Heart left ventricle (tissue), 13 donors: ENCODE measurements at regions not wholly inside any gene's neighbourhood (a gene's known extent, or its start where the extent isn't known, plus 50 kb on each side); places are given as distances from the start of the nearest gene placed in this dataset.

ENCODE experiments used
- POLR2A ChIP-seq, 2 donors: fragments of 450-650 bp; IDR thresholded peaks; one replicate each; pipeline ENCODE4 v1.6.1; 2017; ENCODE audit warnings: antibody characterized with exemption in 2 of 2, mild to moderate bottlenecking in 2 of 2, moderate library complexity in 2 of 2
- TF ChIP-seq, protein P1 (sequence below), 12 donors: fragments of 200-600 bp; sonication (generic) in 4 of 12; IDR thresholded peaks; one replicate each; pipeline versions ENCODE4 v1.5.0 to v1.8.0; 2018 to 2022; ENCODE audit warnings: antibody characterized with exemption in 12 of 12, mild to moderate bottlenecking in 5 of 12
- donor health status: ischemic (EF 13 %, LVEDD 7.1; RV severe dilation, severe dysfunction).
- donor health status: DM: no; HTN: yes; CAD: no.
- donor health status: DM: no; HTN: no; CAD: no.
- donor health status: ischemic (EF 25% LVEDD 6.9; RV normal size, moderate dysfunction).
- donor health status: ischemic (EF 25% LVEDD 5.7; RV mildly dilated, moderate dysfunction).
- donor health status: ischemic (EF 35%, LVEDD 5.7; RV mildly dilated, moderate dysfunction).
- donor health status: nonischemic (EF 11% LVEDD 7.7; RV severe dilation, severe dysfunction).
- donor health status: DM: yes; HTN: yes; CAD: no.
- donor health status: PGD.
- donor health status: ischemic (EF 29% LVEDD 5.4; RV normal size, mild dysfunction).
- donor health status: nonischemic (EF 23%, LVEDD 6.1; RV moderate dilation, normal function).

DNA sequence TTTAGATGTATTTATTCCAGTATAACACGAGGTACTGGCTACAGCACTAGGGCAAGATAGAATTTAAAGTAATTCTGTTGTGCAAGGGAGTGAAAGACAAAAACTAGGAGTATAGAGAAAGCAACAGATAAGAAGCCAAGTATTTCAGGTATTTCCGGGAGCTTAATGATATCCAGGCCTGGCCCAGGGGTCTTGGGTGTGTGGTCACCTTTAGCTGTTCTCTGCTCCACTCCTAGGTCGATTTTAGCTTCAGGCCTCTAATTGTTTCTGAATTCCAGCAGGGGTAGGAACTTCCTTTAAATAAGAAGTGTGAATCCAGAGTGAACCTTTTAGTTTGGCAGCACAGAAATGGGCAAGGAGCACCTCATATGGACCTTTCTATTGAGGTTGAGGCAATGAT lies 342.3 kb upstream of the MYT1L start:
- TF ChIP-seq, protein P1, sequence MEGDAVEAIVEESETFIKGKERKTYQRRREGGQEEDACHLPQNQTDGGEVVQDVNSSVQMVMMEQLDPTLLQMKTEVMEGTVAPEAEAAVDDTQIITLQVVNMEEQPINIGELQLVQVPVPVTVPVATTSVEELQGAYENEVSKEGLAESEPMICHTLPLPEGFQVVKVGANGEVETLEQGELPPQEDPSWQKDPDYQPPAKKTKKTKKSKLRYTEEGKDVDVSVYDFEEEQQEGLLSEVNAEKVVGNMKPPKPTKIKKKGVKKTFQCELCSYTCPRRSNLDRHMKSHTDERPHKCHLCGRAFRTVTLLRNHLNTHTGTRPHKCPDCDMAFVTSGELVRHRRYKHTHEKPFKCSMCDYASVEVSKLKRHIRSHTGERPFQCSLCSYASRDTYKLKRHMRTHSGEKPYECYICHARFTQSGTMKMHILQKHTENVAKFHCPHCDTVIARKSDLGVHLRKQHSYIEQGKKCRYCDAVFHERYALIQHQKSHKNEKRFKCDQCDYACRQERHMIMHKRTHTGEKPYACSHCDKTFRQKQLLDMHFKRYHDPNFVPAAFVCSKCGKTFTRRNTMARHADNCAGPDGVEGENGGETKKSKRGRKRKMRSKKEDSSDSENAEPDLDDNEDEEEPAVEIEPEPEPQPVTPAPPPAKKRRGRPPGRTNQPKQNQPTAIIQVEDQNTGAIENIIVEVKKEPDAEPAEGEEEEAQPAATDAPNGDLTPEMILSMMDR (IDR thresholded peaks at IDR 0.05), result no peak
- TF ChIP-seq POLR2A (IDR thresholded peaks at IDR 0.05), result no peak
